CD14-positive monocyte (primary cell): ENCODE measurements at regions not wholly inside any gene's neighbourhood (a gene's known extent, or its start where the extent isn't known, plus 50 kb on each side); places are given as distances from the start of the nearest gene placed in this dataset.

Experiments used
- DNase-seq, 3 donors: peaks; one replicate each; pipeline ENCODE4 v3.0.0-alpha.2; 2011 to 2022
- H2AFZ ChIP-seq: 2 replicates; pipeline ENCODE4 v1.6.0; 2012; ENCODE audit warnings: mild to moderate bottlenecking, low read depth, low read length, inconsistent platforms; ENCODE audit not compliant: insufficient read depth, poor library complexity, severe bottlenecking
- H3K27ac ChIP-seq, 2 donors: 1 replicate in 1 of 2; 2 replicates in 1 of 2; pipeline ENCODE4 v1.5.1; 2012 to 2013; ENCODE audit warnings: low read length in 2 of 2, control low read depth in 1 of 2, inconsistent platforms in 1 of 2, low read depth in 1 of 2, mild to moderate bottlenecking in 1 of 2
- H3K27me3 ChIP-seq, 2 donors: one replicate each; pipeline versions ENCODE4 v1.6.0 to v1.6.1; 2011 to 2013; ENCODE audit warnings: low read length in 2 of 2; ENCODE audit not compliant: control insufficient read depth in 2 of 2, insufficient read depth in 2 of 2
- H3K36me3 ChIP-seq, 2 donors: replicated peaks in 1 of 2; 1 replicate in 1 of 2; 2 replicates in 1 of 2; pipeline versions ENCODE4 v1.5.1 to v1.6.1; 2012 to 2013; ENCODE audit warnings: low read length in 2 of 2, control low read depth in 1 of 2, inconsistent platforms in 1 of 2, mild to moderate bottlenecking in 1 of 2; ENCODE audit not compliant: insufficient read depth in 2 of 2, control insufficient read depth in 1 of 2
- H3K4me1 ChIP-seq, 2 donors: 1 replicate in 1 of 2; 2 replicates in 1 of 2; pipeline versions ENCODE4 v1.5.1 to v1.6.1; 2012 to 2013; ENCODE audit warnings: low read length in 2 of 2, control low read depth in 1 of 2, inconsistent platforms in 1 of 2, mild to moderate bottlenecking in 1 of 2, moderate library complexity in 1 of 2; ENCODE audit not compliant: insufficient read depth in 2 of 2, control insufficient read depth in 1 of 2
- H3K4me2 ChIP-seq: replicated peaks from 2 replicates; pipeline ENCODE3; 2012; ENCODE audit warnings: low read length, moderate library complexity, mild to moderate bottlenecking; ENCODE audit not compliant: poor library complexity, severe bottlenecking; ENCODE audit errors: extremely low read depth
- H3K4me3 ChIP-seq, 3 experiments: fragments of 200-600 bp in 1 of 3; sonication (generic) in 1 of 3; replicated peaks in 1 of 3; 1 replicate in 2 of 3; 2 replicates in 1 of 3; pipeline ENCODE4 v1.5.1; 2011 to 2013; ENCODE audit warnings: low read length in 3 of 3, mild to moderate bottlenecking in 3 of 3, control low read depth in 2 of 3, low read depth in 2 of 3, inconsistent platforms in 1 of 3, moderate library complexity in 1 of 3
- H3K79me2 ChIP-seq: 2 replicates; pipeline ENCODE4 v1.6.0; 2012; ENCODE audit warnings: mild to moderate bottlenecking, control low read depth, inconsistent platforms, low read length, moderate library complexity; ENCODE audit not compliant: insufficient read depth
- H3K9ac ChIP-seq: 2 replicates; pipeline ENCODE4 v1.6.0; 2017; ENCODE audit warnings: low read length, mild to moderate bottlenecking; ENCODE audit not compliant: insufficient read depth, poor library complexity, severe bottlenecking
- H3K9me3 ChIP-seq, 2 donors: replicated peaks in 1 of 2; 1 replicate in 1 of 2; 2 replicates in 1 of 2; pipeline versions ENCODE4 v1.5.1 to v1.6.1; 2012 to 2013; ENCODE audit warnings: low read length in 2 of 2, control low read depth in 1 of 2; ENCODE audit not compliant: control insufficient read depth in 1 of 2, insufficient read depth in 1 of 2
- H4K20me1 ChIP-seq: 2 replicates; pipeline ENCODE4 v1.6.0; 2012; ENCODE audit warnings: mild to moderate bottlenecking, low read length, control low read depth, moderate library complexity; ENCODE audit not compliant: insufficient read depth
- H3K27ac Mint-ChIP-seq, 7 donors: one replicate each; pipeline ENCODE4 v1.8.0; 2020; ENCODE audit warnings: mild to moderate bottlenecking in 7 of 7, mixed read lengths in 7 of 7, moderate library complexity in 6 of 7, inconsistent platforms in 2 of 7
- H3K27me3 Mint-ChIP-seq, 3 donors: one replicate each; pipeline ENCODE4 v1.8.0; 2021 to 2022; ENCODE audit warnings: low read depth in 3 of 3, mild to moderate bottlenecking in 3 of 3, mixed read lengths in 3 of 3, moderate library complexity in 3 of 3, inconsistent platforms in 1 of 3
- H3K36me3 Mint-ChIP-seq, 2 donors: one replicate each; pipeline ENCODE4 v1.8.0; 2020; ENCODE audit warnings: mixed read lengths in 2 of 2, inconsistent platforms in 1 of 2, mild to moderate bottlenecking in 1 of 2
- H3K4me1 Mint-ChIP-seq: one replicate; pipeline ENCODE4 v1.8.0; 2020; ENCODE audit warnings: mild to moderate bottlenecking, mixed read lengths
- H3K4me3 Mint-ChIP-seq, 2 donors: one replicate each; pipeline ENCODE4 v1.8.0; 2020; ENCODE audit warnings: mild to moderate bottlenecking in 2 of 2, mixed read lengths in 2 of 2, moderate library complexity in 1 of 2
- H3K9me3 Mint-ChIP-seq, 7 donors: one replicate each; pipeline ENCODE4 v1.8.0; 2020 to 2022; ENCODE audit warnings: mixed read lengths in 7 of 7, mild to moderate bottlenecking in 6 of 7, moderate library complexity in 6 of 7, inconsistent platforms in 2 of 7
- WGBS: methylation state at CpG from one replicate; pipeline ENCODE4 v1.1.5; 2013; ENCODE audit warnings: missing lambda C conversion rate; ENCODE audit not compliant: insufficient coverage; 5-methylcytosine and 5-hydroxymethylcytosine counted together
- intact Hi-C, 2 donors: fragments of 100-400 bp; cut with micrococcal nuclease; formaldehyde crosslinking; loops; one replicate each; pipeline versions ENCODE4 v1.15.0 to v1.15.1; 2023
- TF ChIP-seq, protein P1 (sequence below): fragments of 200-600 bp; IDR thresholded peaks from one replicate; pipeline ENCODE4 v1.8.0; 2022; ENCODE audit warnings: antibody characterized with exemption, mild to moderate bottlenecking

DNA sequence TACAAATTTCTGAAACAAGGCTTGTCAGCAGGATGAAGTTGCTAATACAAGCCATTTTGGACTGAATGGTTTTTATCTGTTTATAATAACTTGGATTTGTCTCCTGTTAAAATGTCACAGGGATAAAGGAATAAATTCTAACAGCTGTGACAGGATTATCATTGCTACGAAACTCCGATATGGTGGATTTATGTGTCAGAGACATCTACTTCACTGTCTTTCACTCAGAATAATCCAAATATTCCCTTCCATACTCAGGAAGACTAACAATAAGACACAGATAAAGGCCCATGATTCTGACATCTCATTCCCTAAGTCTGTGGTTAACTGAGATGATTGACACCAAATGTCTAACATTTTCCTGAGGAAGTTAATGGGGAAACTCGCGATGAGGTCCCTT, 529.8 kb upstream of the GOT2 start:
- H2AFZ ChIP-seq = no peak overlapping the region
- H3K27me3 ChIP-seq = no peaks in the 10 kb centered on the region
- H3K79me2 ChIP-seq = no peaks in the 10 kb centered on the region
- H3K27me3 Mint-ChIP-seq = peaks cover 0 to 4% (median 1%) of the 10 kb centered on the region in 3 donors
- H3K4me1 Mint-ChIP-seq = peaks cover 16% of the 10 kb centered on the region
- peaks cover 13 to 16% of the 10 kb centered on the region in 2 donors for H3K4me1 ChIP-seq
- no peak overlapping the region for H3K27ac ChIP-seq
- WGBS = no CpG with 5 or more reads among the region's 4 CpGs
- H3K9me3 ChIP-seq = no peaks in the 10 kb centered on the region
- TF ChIP-seq, protein P1, sequence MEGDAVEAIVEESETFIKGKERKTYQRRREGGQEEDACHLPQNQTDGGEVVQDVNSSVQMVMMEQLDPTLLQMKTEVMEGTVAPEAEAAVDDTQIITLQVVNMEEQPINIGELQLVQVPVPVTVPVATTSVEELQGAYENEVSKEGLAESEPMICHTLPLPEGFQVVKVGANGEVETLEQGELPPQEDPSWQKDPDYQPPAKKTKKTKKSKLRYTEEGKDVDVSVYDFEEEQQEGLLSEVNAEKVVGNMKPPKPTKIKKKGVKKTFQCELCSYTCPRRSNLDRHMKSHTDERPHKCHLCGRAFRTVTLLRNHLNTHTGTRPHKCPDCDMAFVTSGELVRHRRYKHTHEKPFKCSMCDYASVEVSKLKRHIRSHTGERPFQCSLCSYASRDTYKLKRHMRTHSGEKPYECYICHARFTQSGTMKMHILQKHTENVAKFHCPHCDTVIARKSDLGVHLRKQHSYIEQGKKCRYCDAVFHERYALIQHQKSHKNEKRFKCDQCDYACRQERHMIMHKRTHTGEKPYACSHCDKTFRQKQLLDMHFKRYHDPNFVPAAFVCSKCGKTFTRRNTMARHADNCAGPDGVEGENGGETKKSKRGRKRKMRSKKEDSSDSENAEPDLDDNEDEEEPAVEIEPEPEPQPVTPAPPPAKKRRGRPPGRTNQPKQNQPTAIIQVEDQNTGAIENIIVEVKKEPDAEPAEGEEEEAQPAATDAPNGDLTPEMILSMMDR = no peak
- no peaks in the 10 kb centered on the region for H3K36me3 ChIP-seq
- DNase-seq = no peak
- no peak overlapping the region for H3K4me3 Mint-ChIP-seq
- H3K36me3 Mint-ChIP-seq = no peaks in the 10 kb centered on the region
- no peak overlapping the region for H3K27ac Mint-ChIP-seq
- no peak overlapping the region for H3K4me3 ChIP-seq
- H3K9ac ChIP-seq = no peak overlapping the region
- no peaks in the 10 kb centered on the region for H4K20me1 ChIP-seq
- H3K9me3 Mint-ChIP-seq = peaks cover 0 to 3% (median 0%) of the 10 kb centered on the region in 7 donors
- no peak overlapping the region for H3K4me2 ChIP-seq
- intact Hi-C loops = no loop called here

DNA sequence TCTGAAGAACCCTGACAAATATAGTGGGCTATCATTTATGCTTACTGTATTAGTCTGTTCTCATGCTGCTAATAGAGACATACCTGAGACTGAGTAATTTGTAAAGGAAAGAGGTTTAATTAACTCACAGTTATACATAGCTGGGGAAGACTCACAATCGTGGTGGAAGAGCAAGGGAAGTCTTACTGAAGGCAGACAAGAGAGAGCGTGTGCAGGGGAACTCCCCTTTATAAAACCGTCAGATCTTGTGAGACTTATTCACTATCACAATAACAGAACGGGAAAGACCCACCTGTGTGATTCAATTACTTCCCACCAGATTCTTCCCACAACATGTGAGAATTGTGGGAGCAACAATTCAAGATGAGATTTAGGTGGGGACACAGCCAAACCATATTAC, 526.8 kb upstream of the GOT2 start:
- Histone ChIP-seq H2AFZ (no peak overlapping the region), H3K27ac (no peak overlapping the region), H3K9ac (no peak overlapping the region), H3K9me3 (no peaks in the 10 kb centered on the region), H3K4me2 (no peak overlapping the region), H3K4me3 (no peak overlapping the region), H3K27me3 (no peaks in the 10 kb centered on the region), H3K36me3 (no peaks in the 10 kb centered on the region), H3K4me1 (peaks cover 16 to 18% of the 10 kb centered on the region in 2 donors), H4K20me1 (no peaks in the 10 kb centered on the region), H3K79me2 (no peaks in the 10 kb centered on the region)
- Mint-ChIP-seq H3K27me3 (peaks cover 3 to 4% (median 4%) of the 10 kb centered on the region in 3 donors), H3K4me3 (no peak overlapping the region), H3K4me1 (peaks cover 18% of the 10 kb centered on the region), H3K36me3 (no peaks in the 10 kb centered on the region), H3K27ac (no peak overlapping the region), H3K9me3 (peaks cover 0 to 4% (median 0%) of the 10 kb centered on the region in 7 donors)
- TF ChIP-seq, protein P1 = no peak
- intact Hi-C loops = no loop called here
- DNase-seq = peak in 1 of 3 donors; percentile 17
- no CpG with 5 or more reads among the region's 4 CpGs for WGBS
